Stomach (tissue), 8 donors: ENCODE measurements at regions not wholly inside any gene's neighbourhood (a gene's known extent, or its start where the extent isn't known, plus 50 kb on each side); places are given as distances from the start of the nearest gene placed in this dataset.

Source experiments
- DNase-seq, 2 donors: peaks; one replicate each; pipeline versions ENCODE4 v3.0.0 to v3.0.0-alpha.2; 2013 to 2019
- H3K27ac ChIP-seq, 5 donors: fragments of 200-600 bp in 4 of 5; sonication (generic) in 4 of 5; one replicate each; pipeline ENCODE4 v1.5.1; 2013 to 2019; ENCODE audit warnings: mild to moderate bottlenecking in 1 of 5, moderate library complexity in 1 of 5
- H3K27me3 ChIP-seq, 3 donors: fragments of 200-600 bp; sonication (generic); one replicate each; pipeline ENCODE4 v1.5.1; 2017 to 2019; ENCODE audit warnings: mixed run types in 1 of 3
- H3K36me3 ChIP-seq, 4 donors: fragments of 200-600 bp; sonication (generic); 1 replicate in 3 of 4; 2 replicates in 1 of 4; pipeline ENCODE4 v1.5.1; 2016 to 2019
- H3K4me1 ChIP-seq, 4 donors: fragments of 200-600 bp; sonication (generic); one replicate each; pipeline ENCODE4 v1.5.1; 2016 to 2019
- H3K4me3 ChIP-seq, 4 donors: fragments of 200-600 bp; sonication (generic) in 3 of 4; one replicate each; pipeline ENCODE4 v1.5.1; 2016 to 2019; ENCODE audit warnings: mild to moderate bottlenecking in 1 of 4
- H3K9me3 ChIP-seq, 4 donors: fragments of 200-600 bp; sonication (generic); one replicate each; pipeline ENCODE4 v1.5.1; 2016 to 2019
- CTCF ChIP-seq, 7 experiments: fragments of 450-650 bp in 4 of 7; fragments of 200-600 bp in 3 of 7; sonication (generic) in 3 of 7; IDR thresholded peaks; one replicate each; pipeline ENCODE4 v1.5.1; 2016 to 2019; ENCODE audit warnings: antibody characterized with exemption in 7 of 7, control low read depth in 2 of 7, mild to moderate bottlenecking in 1 of 7
- EP300 ChIP-seq: sonication (generic); formaldehyde crosslinking; IDR thresholded peaks from one replicate; pipeline ENCODE4 v1.6.1; 2017; ENCODE audit warnings: antibody characterized with exemption
- POLR2A ChIP-seq, 4 donors: fragments of 450-650 bp; IDR thresholded peaks; one replicate each; pipeline ENCODE4 v1.6.1; 2016; ENCODE audit warnings: antibody characterized with exemption in 4 of 4, control low read depth in 2 of 4, mild to moderate bottlenecking in 1 of 4, moderate library complexity in 1 of 4
- POLR2AphosphoS5 ChIP-seq, 3 donors: sonication (generic); formaldehyde crosslinking; IDR thresholded peaks; one replicate each; pipeline ENCODE4 v1.6.1; 2016; ENCODE audit warnings: antibody characterized with exemption in 3 of 3
- WGBS, 5 donors: extraction: QIAGEN DNeasy Blood & Tissue Kit in 3 of 5; methylation state at CpG; one replicate each; pipeline versions ENCODE4 v1.1.5 to v1.1.7; 2013 to 2018; 5-methylcytosine and 5-hydroxymethylcytosine counted together
- intact Hi-C: fragments of 100-400 bp; cut with DNase I; formaldehyde crosslinking; loops from one replicate; pipeline ENCODE4 v1.15.1; 2023; ENCODE audit warnings: low total_unique reads
- donor health status: healthy with polysubstance abuse.
- donor health status: Bipolar disorder and iron deficiency.
- donor health status: healthy.

- Histone ChIP-seq H3K4me1 (no peaks in the 10 kb centered on the region), H3K36me3 (no peaks in the 10 kb centered on the region), H3K4me3 (no peak overlapping the region), H3K27ac (no peak overlapping the region), H3K27me3 (peaks cover 0 to 5% (median 0%) of the 10 kb centered on the region in 3 donors), H3K9me3 (no peaks in the 10 kb centered on the region)
- intact Hi-C loops = no loop called here
- WGBS, 5 donors = 83 to 100% (median 93%) methylated on average over 2 of the region's 2 CpGs
- TF ChIP-seq POLR2AphosphoS5 (IDR thresholded peaks at IDR 0.05) (no peak), POLR2A (IDR thresholded peaks at IDR 0.05) (no peak), EP300 (no peak), CTCF (IDR thresholded peaks at IDR 0.05) (no peak)
- no peak for DNase-seq
Observed at GRCh38 chr1:90192408-90192807, 197.5 kb downstream of the ZNF326 start.

- no peaks in the 10 kb centered on the region for H3K36me3 ChIP-seq
- intact Hi-C loops = no loop called here
- TF ChIP-seq POLR2A (IDR thresholded peaks at IDR 0.05) (no peak), EP300 (no peak), CTCF (IDR thresholded peaks at IDR 0.05) (no peak), POLR2AphosphoS5 (IDR thresholded peaks at IDR 0.05) (no peak)
- no peaks in the 10 kb centered on the region for H3K9me3 ChIP-seq
- H3K27me3 ChIP-seq = no peaks in the 10 kb centered on the region
- no peak for DNase-seq
- H3K4me3 ChIP-seq = no peak overlapping the region
- no peaks in the 10 kb centered on the region for H3K4me1 ChIP-seq
- no peak overlapping the region for H3K27ac ChIP-seq
Observed at GRCh38 chr1:90190523-90190922, 195.6 kb downstream of the ZNF326 start.

- WGBS, 5 donors = 74 to 88% (median 83%) methylated on average over 4 of the region's 4 CpGs
- intact Hi-C loops = no loop called here
- TF ChIP-seq CTCF (IDR thresholded peaks at IDR 0.05) = no peak
- no peak for TF ChIP-seq POLR2A (IDR thresholded peaks at IDR 0.05)
- no peak for TF ChIP-seq POLR2AphosphoS5 (IDR thresholded peaks at IDR 0.05)
- no peak for TF ChIP-seq EP300
Observed at GRCh38 chr1:90189889-90190288, 195.0 kb downstream of the ZNF326 start.

GRCh38 chr1:90187323-90187585 is 192.3 kb downstream of the ZNF326 start:
- Histone ChIP-seq H3K4me3 (no peak overlapping the region), H3K9me3 (no peaks in the 10 kb centered on the region), H3K27ac (no peak overlapping the region), H3K4me1 (no peaks in the 10 kb centered on the region), H3K27me3 (no peaks in the 10 kb centered on the region), H3K36me3 (no peaks in the 10 kb centered on the region)
- intact Hi-C loops = no loop called here
- WGBS, 5 donors = 58 to 73% (median 63%) methylated on average over 2 of the region's 2 CpGs
- no peak for TF ChIP-seq POLR2AphosphoS5 (IDR thresholded peaks at IDR 0.05)
- no peak for TF ChIP-seq CTCF (IDR thresholded peaks at IDR 0.05)
- TF ChIP-seq EP300 = no peak
- TF ChIP-seq POLR2A (IDR thresholded peaks at IDR 0.05) = no peak
- DNase-seq = no peak

More at GRCh38 chr1:90189889-90190288, 195.0 kb downstream of the ZNF326 start:
- DNase-seq = no peak
- H3K4me3 ChIP-seq = no peak overlapping the region
- no peaks in the 10 kb centered on the region for H3K4me1 ChIP-seq
- H3K27me3 ChIP-seq = no peaks in the 10 kb centered on the region
- H3K36me3 ChIP-seq = no peaks in the 10 kb centered on the region
- H3K27ac ChIP-seq = no peak overlapping the region
- no peaks in the 10 kb centered on the region for H3K9me3 ChIP-seq
